ENCODE measurements at regions not wholly inside any gene's neighbourhood (a gene's known extent, or its start where the extent isn't known, plus 50 kb on each side); places are given as distances from the start of the nearest gene placed in this dataset.

GRCh38 chr6:113556775-113557174 lies 300.4 kb upstream of the MARCKS start:
- no peak for DNase-seq

- DNase-seq, result no peak
Measured at GRCh38 chr6:113558431-113558830, 298.7 kb upstream of the MARCKS start.

GRCh38 chr6:113558966-113559365 lies 298.2 kb upstream of the MARCKS start:
- DNase-seq, result no peak

- no peak for DNase-seq
Measured at GRCh38 chr6:113560376-113560775, 296.8 kb upstream of the MARCKS start.

- no peak for DNase-seq
Measured at GRCh38 chr6:113560908-113561307, 296.2 kb upstream of the MARCKS start.

- DNase-seq, result no peak
Measured at GRCh38 chr6:113562248-113562647, 294.9 kb upstream of the MARCKS start.

GRCh38 chr6:113564371-113565171 lies 292.6 kb upstream of the MARCKS start:
- DNase-seq, result no peak

GRCh38 chr6:113565306-113565705 lies 291.8 kb upstream of the MARCKS start:
- no peak for DNase-seq

- no peak for DNase-seq
Measured at GRCh38 chr6:113570161-113570560, 287.0 kb upstream of the MARCKS start.

GRCh38 chr6:113570641-113571040 lies 286.5 kb upstream of the MARCKS start:
- no peak for DNase-seq

- no peak for DNase-seq
Measured at GRCh38 chr6:113574147-113574546, 283.0 kb upstream of the MARCKS start.

- DNase-seq, result no peak
Measured at GRCh38 chr6:113576310-113576709, 280.8 kb upstream of the MARCKS start.

- no peak for DNase-seq
Measured at GRCh38 chr6:113578691-113579090, 278.5 kb upstream of the MARCKS start.

- DNase-seq, result no peak
Measured at GRCh38 chr6:113584767-113585166, 272.4 kb upstream of the MARCKS start.

GRCh38 chr6:113585246-113585645 lies 271.9 kb upstream of the MARCKS start:
- no peak for DNase-seq

- DNase-seq, result no peak
Measured at GRCh38 chr6:113586413-113587077, 270.6 kb upstream of the MARCKS start.

- DNase-seq, result no peak
Measured at GRCh38 chr6:113587078-113587699, 270.0 kb upstream of the MARCKS start.

GRCh38 chr6:113588646-113589045 lies 268.5 kb upstream of the MARCKS start:
- DNase-seq, result no peak

GRCh38 chr6:113591896-113592827 lies 265.0 kb upstream of the MARCKS start:
- no peak for DNase-seq

- no peak for DNase-seq
Measured at GRCh38 chr6:113594726-113595125, 262.4 kb upstream of the MARCKS start.

GRCh38 chr6:113595911-113596376 lies 261.2 kb upstream of the MARCKS start:
- no peak for DNase-seq

- no peak for DNase-seq
Measured at GRCh38 chr6:113596387-113597230, 260.5 kb upstream of the MARCKS start.

All from activated CD4-positive, alpha-beta T cell treated with anti-CD3 and anti-CD28 coated beads, Interleukin-2, Interleukin-6, amounts not matched to agents 100 ng/mL and 50 ng/mL, durations not matched to agents 16 hours and 8 hours (primary cell).